ENCODE measurements at regions not wholly inside any gene's neighbourhood (a gene's known extent, or its start where the extent isn't known, plus 50 kb on each side); places are given as distances from the start of the nearest gene placed in this dataset.

GRCh38 chr2:8524388-8524787 lies 157.5 kb upstream of the ID2 start:
- TF ChIP-seq BCL3 (IDR thresholded peaks at IDR 0.05): no peak
- TF ChIP-seq, protein P1, sequence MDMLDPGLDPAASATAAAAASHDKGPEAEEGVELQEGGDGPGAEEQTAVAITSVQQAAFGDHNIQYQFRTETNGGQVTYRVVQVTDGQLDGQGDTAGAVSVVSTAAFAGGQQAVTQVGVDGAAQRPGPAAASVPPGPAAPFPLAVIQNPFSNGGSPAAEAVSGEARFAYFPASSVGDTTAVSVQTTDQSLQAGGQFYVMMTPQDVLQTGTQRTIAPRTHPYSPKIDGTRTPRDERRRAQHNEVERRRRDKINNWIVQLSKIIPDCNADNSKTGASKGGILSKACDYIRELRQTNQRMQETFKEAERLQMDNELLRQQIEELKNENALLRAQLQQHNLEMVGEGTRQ (IDR thresholded peaks at IDR 0.05): no peak
- no peak for TF ChIP-seq POLR2A (IDR thresholded peaks at IDR 0.05; ENCODE audit: low read length)
- no peak for TF ChIP-seq CTCF (IDR thresholded peaks at IDR 0.05)
- no peak for TF ChIP-seq CBX8 (IDR thresholded peaks at IDR 0.05)
